ENCODE measurements at regions not wholly inside any gene's neighbourhood (a gene's known extent, or its start where the extent isn't known, plus 50 kb on each side); places are given as distances from the start of the nearest gene placed in this dataset.

DNA sequence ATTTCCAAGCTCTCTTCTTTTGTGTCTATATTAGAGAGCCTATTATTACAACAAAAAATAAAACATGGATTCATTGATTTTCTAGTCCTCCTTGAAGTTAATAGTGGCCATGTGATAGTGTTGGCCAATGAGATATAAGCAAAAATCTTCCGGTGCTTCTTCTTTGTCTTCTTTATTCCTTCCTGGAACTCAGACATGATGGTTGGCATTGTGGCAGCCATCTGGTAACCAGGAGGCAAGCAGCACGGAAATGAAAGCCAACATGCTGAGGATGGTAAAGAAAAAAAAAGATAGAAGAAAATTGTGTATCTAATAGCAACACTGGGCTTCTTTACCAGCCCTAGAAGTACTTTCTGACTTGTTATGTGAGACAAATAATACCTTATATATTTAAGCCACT is 50.8 kb upstream of the SEL1L start:
- DNase-seq (ENCODE audit: low spot score): no peak
- ATAC-seq (ENCODE audit: low read depth): no peak
- Histone ChIP-seq H3K27ac (ENCODE audit: poor library complexity, severe bottlenecking) (no peak overlapping the region), H3K4me1 (ENCODE audit: insufficient read depth, poor library complexity, severe bottlenecking) (no peaks in the 10 kb centered on the region), H3K36me3 (ENCODE audit: low read depth) (no peaks in the 10 kb centered on the region), H3K9me3 (ENCODE audit: severe bottlenecking) (no peaks in the 10 kb centered on the region), H3K27me3 (ENCODE audit: insufficient read depth, poor library complexity, severe bottlenecking) (no peaks in the 10 kb centered on the region), H3K4me3 (ENCODE audit: severe bottlenecking) (no peak overlapping the region)
- TF ChIP-seq, protein P1, sequence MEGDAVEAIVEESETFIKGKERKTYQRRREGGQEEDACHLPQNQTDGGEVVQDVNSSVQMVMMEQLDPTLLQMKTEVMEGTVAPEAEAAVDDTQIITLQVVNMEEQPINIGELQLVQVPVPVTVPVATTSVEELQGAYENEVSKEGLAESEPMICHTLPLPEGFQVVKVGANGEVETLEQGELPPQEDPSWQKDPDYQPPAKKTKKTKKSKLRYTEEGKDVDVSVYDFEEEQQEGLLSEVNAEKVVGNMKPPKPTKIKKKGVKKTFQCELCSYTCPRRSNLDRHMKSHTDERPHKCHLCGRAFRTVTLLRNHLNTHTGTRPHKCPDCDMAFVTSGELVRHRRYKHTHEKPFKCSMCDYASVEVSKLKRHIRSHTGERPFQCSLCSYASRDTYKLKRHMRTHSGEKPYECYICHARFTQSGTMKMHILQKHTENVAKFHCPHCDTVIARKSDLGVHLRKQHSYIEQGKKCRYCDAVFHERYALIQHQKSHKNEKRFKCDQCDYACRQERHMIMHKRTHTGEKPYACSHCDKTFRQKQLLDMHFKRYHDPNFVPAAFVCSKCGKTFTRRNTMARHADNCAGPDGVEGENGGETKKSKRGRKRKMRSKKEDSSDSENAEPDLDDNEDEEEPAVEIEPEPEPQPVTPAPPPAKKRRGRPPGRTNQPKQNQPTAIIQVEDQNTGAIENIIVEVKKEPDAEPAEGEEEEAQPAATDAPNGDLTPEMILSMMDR (IDR thresholded peaks at IDR 0.05; ENCODE audit: poor library complexity, severe bottlenecking): no peak

DNA sequence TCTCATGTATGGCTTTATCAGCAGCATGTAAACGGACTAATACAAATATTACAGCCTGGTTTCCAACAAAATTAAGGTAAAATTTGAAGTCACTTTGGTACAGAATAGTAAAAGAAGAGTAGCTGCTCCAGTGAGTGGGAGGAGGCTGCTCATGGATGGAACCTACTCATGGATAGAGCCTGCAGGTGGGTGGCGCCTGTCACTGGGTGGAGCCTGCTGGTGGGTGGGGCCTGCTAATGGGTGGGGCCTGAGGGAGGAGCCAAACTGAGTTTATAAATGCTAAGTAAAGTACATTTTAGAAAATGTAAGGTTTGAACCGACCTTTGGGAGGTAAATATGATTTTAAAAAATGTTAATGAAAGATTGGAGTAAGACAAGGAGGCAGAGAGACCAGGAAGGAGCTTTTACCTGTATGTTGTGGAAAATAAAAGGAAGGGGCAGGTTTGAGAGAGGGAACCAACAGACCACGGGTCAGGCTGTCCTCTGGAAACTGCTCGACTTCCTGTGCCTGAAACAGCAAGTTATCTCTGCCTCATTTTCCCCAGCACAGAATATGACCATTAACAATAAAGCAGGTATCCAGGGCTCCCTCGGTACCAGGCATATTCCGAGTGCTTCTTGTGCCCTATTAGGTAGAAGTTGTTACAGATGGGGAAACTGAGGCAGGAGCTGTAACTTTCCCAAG is 55.9 kb upstream of the SEL1L start:
- Histone ChIP-seq H3K36me3 (ENCODE audit: low read depth) (no peaks in the 10 kb centered on the region), H3K9me3 (ENCODE audit: severe bottlenecking) (no peaks in the 10 kb centered on the region), H3K27me3 (ENCODE audit: insufficient read depth, poor library complexity, severe bottlenecking) (no peaks in the 10 kb centered on the region), H3K4me1 (ENCODE audit: insufficient read depth, poor library complexity, severe bottlenecking) (no peaks in the 10 kb centered on the region), H3K4me3 (ENCODE audit: severe bottlenecking) (no peak overlapping the region), H3K27ac (ENCODE audit: poor library complexity, severe bottlenecking) (no peak overlapping the region)
- DNase-seq (ENCODE audit: low spot score): no peak
- TF ChIP-seq, protein P1 (IDR thresholded peaks at IDR 0.05; ENCODE audit: poor library complexity, severe bottlenecking): no peak
- ATAC-seq (ENCODE audit: low read depth): peak; percentile 87

DNA sequence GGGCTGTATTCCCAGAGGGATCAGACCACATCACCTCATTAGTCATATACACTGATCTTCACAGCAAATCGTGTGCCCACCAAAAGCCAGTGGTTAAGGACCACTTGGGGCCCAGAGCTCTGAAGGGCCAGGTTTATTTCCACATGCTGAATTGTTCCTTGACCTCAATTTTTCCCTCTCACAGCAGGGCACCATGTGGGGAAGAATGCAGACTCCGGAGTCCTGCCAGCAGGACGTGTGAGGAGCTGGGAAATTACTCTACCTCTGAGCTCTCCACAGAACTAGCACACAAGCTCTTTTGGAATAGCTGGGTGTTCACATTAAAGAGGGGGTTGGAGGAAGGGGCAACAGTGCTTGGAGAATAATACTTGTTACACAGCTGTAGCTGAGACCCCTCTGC is 57.6 kb upstream of the SEL1L start:
- no peak overlapping the region for H3K27ac ChIP-seq (ENCODE audit: poor library complexity, severe bottlenecking)
- H3K4me3 ChIP-seq (ENCODE audit: severe bottlenecking): no peak overlapping the region
- no peaks in the 10 kb centered on the region for H3K4me1 ChIP-seq (ENCODE audit: insufficient read depth, poor library complexity, severe bottlenecking)
- H3K9me3 ChIP-seq (ENCODE audit: severe bottlenecking): no peaks in the 10 kb centered on the region
- H3K36me3 ChIP-seq (ENCODE audit: low read depth): no peaks in the 10 kb centered on the region
- TF ChIP-seq, protein P1 (IDR thresholded peaks at IDR 0.05; ENCODE audit: poor library complexity, severe bottlenecking): no peak
- ATAC-seq (ENCODE audit: low read depth) (no peak), DNase-seq (ENCODE audit: low spot score) (no peak)
- H3K27me3 ChIP-seq (ENCODE audit: insufficient read depth, poor library complexity, severe bottlenecking): no peaks in the 10 kb centered on the region

DNA sequence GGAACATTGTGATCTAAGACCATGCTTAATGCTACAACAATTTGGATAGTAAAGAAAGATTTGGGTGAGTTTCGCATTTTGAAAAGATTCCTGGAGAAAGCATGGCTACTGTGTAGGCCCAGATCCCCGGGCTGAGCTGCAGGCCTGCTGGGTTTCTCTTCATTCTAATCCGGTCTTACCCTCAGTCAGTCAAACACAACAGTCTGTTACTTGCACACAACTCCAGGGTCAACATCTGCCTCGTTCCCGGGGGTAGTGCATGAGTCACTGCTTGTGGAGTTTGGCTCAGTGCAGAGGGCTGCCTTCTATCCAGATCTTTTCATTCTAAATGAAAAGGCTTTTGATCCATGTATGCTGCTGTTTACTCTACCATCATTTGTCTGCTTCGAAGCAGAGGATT is 60.4 kb upstream of the SEL1L start:
- H3K4me1 ChIP-seq (ENCODE audit: insufficient read depth, poor library complexity, severe bottlenecking): no peaks in the 10 kb centered on the region
- no peaks in the 10 kb centered on the region for H3K27me3 ChIP-seq (ENCODE audit: insufficient read depth, poor library complexity, severe bottlenecking)
- no peaks in the 10 kb centered on the region for H3K36me3 ChIP-seq (ENCODE audit: low read depth)
- TF ChIP-seq, protein P1 (IDR thresholded peaks at IDR 0.05; ENCODE audit: poor library complexity, severe bottlenecking): no peak
- H3K9me3 ChIP-seq (ENCODE audit: severe bottlenecking): no peaks in the 10 kb centered on the region
- H3K4me3 ChIP-seq (ENCODE audit: severe bottlenecking): no peak overlapping the region
- ATAC-seq (ENCODE audit: low read depth): 0 out of 3 replicates have a peak, but pooled peaks have one; percentile 17
- H3K27ac ChIP-seq (ENCODE audit: poor library complexity, severe bottlenecking): no peak overlapping the region
- DNase-seq (ENCODE audit: low spot score): no peak

DNA sequence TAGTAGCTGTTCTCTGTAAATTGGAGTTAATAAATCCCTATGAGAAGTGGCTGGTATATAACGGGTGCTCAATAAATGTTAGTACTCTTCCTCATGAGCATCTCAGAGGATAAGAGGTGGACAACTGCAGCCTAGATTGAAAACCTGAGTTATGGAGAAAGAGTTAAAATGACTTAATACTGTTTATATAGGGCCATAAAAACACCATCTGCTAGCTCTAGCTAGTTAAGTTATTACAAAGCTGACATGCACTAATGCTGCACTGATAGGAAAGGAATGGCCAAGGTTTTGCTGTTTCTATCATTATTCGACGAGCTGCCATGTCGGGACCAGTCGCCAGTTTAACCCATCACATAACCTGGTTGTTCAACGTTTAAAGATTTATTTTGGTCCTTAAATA is 72.0 kb upstream of the SEL1L start:
- H3K27me3 ChIP-seq (ENCODE audit: insufficient read depth, poor library complexity, severe bottlenecking): peaks cover 6% of the 10 kb centered on the region
- H3K4me3 ChIP-seq (ENCODE audit: severe bottlenecking): no peak overlapping the region
- TF ChIP-seq, protein P1 (IDR thresholded peaks at IDR 0.05; ENCODE audit: poor library complexity, severe bottlenecking): no peak
- ATAC-seq (ENCODE audit: low read depth): no peak
- no peaks in the 10 kb centered on the region for H3K4me1 ChIP-seq (ENCODE audit: insufficient read depth, poor library complexity, severe bottlenecking)
- H3K9me3 ChIP-seq (ENCODE audit: severe bottlenecking): peaks cover 2% of the 10 kb centered on the region
- H3K27ac ChIP-seq (ENCODE audit: poor library complexity, severe bottlenecking): no peak overlapping the region
- H3K36me3 ChIP-seq (ENCODE audit: low read depth): no peaks in the 10 kb centered on the region
- no peak for DNase-seq (ENCODE audit: low spot score)

Data from RWPE2 (cell line).